HG03060 (cell line): ENCODE measurements at regions not wholly inside any gene's neighbourhood (a gene's known extent, or its start where the extent isn't known, plus 50 kb on each side); places are given as distances from the start of the nearest gene placed in this dataset.

ENCODE experiments used
- ATAC-seq: cut with Tn5 transposase; IDR thresholded peaks from one replicate; pipeline ENCODE4 v1.9.1; 2021; ENCODE audit warnings: low read depth, moderate number of reproducible peaks; ENCODE audit not compliant: unreplicated experiment

DNA sequence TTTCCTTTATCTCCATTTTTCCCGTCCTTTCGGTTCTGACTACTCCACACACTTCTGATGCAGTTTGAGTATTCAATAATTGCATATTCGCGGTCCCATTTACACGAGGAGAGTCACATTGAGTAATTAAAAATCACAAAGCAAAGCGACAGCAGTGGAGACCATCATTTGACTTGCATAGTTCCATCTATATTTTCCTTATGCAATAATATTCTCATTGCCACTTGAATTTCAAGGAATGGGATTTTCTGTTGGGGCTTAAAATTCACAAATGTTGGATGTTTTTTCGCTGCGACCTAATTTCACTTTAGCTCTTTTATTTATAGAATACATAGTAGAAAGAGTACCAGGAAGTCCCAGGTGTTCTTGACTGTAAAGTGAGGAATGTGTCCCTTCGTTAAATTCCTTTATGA, 186.8 kb downstream of the ZEB2 start:
- no peak for ATAC-seq

DNA sequence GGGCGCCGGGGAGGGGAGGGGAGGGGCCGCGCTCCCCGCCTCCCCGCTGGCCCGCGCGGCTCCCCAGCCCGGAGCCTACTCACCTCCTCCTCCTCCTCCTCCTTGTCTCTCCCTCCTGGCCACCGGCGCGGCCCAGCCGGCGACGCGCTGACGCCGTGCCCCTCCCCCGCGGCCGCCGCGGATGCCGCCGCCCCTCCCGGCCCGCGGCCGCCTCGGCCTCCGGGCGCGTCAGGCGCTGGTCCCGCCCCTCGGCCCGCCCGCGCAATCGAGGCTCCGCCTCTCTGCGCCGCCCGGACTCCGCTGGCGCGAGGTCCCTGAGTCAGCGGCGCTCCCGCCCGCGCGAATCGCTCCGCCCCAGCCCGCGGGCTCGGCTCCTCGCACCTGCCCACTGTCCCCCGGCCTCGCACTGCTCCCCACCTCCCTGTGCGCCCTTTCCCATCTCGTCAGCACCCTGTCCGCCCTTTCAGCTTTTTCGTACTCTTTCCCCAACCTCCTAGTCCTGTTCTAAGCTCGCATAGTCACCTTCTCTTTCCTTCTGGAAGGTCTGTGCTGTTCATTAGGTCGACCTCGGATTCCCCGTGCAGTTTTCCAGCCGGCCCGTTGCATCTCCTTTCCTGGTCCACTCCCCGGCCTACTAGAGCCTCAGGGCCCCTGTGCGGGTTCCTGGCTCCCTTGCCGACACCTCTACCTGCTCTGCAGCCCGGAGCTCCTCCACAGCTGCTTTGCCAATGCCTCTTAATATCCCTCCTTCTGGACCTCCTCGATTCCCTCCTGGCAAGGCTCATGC, 187.4 kb downstream of the ZEB2 start:
- peak; percentile 46 for ATAC-seq

DNA sequence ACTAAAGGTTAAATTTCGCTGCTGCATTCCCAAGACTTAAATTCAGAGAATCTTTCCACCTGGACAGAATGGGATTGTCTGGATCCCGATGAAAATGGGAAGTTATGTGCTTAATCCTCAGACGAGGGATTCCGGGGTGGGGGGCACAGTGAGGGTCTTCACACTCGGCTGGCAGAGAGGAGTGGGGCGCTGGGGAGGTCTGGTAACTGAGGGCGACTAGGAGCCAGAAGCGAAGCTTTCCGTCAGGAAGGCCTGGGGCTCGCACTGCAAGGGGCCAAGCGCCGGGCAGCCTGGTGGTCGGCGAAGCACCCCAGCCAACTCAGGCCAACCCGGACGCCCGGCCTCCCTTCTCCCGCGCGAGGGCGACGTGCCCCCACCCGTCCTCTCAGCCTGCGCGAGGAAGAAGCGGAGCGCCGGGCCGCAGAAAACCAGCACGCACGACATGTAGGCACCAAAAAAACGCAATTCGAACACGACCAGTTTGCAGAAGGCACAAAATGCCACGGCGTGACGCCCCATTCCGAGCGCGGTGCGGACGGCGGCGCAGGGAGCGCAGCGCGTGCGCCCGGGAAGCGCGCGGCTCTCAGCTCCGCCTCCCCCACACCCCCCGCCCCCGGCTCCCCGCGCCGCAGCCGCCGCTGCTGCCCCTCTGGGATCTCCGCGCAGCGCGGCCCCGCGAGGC, 188.1 kb downstream of the ZEB2 start:
- peak; percentile 32 for ATAC-seq

DNA sequence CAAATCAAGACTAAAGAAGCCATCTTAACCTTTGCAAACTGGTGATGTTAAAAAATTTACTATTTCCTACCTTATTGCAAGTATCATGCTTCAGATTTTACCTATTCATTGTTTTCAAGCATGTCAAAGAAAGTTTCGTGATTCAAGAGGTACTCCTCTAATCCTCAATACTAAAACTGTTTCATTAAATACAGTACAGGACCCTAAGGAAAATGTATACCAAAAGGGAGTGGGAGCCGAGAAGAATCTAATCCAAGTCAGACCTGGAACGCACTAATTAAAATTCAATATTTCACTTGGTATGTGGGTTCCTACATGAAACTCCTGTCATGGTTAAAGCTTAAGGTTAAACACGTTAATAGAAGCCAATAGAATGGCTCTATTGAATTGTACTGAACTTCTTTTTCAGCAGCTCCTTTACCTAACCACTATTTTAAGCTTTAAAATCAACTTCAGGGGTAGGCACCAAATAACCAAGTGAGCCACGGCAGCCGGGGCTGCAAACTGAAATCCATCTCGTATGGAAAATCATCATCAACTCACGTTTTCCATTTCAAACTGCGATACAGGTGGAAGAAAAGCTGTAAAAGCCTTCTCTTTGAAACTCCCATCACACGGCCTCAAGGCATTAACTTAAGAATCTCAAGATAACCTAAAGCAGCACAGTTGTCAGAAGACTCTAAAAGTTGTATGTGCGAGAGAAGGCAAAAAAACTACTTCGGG, 188.8 kb downstream of the ZEB2 start:
- ATAC-seq: no peak

GRCh38 chr2:144329472-144329871, 190.4 kb downstream of the ZEB2 start:
- ATAC-seq: no peak

DNA sequence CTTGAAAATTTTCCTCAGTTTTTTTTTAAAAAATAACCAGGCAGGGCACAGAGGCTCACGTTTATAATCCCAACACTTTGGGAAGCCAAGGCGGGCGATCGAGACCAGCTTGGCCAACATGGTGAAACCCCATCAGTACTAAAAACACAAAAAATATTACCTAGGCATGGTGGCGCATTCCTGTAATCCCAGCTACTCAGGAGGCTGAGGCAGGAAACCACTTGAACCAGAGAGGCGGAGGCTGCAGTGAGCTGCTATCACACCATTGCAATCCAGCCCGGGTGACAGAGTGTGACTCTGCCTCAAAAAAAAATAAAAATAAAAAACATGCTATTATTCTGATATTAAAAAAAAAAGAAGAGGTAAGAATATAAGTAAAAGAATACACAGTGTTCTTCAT, 191.0 kb downstream of the ZEB2 start:
- ATAC-seq: no peak

DNA sequence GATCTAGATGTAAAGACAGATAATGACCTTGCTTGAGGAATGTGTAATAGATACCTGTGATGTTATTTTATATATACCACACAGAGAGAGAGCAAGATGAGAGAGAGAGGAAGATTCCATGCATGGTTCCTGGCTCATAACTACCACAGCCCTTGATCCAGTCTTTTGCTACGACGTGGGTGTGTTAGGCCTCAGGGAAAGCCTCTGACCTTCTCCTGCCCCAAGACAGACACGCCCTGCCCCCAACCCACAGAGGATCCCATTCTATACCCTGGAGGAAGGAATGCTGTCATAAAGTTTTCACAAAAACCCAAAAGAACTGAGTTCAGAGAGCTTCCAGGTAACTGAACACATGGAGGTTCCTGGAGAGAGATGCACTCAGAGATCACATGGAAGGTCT, 193.1 kb downstream of the ZEB2 start:
- ATAC-seq: no peak

- ATAC-seq: no peak
These were observed 194.8 kb downstream of the ZEB2 start for GRCh38 chr2:144325086-144325485.

DNA sequence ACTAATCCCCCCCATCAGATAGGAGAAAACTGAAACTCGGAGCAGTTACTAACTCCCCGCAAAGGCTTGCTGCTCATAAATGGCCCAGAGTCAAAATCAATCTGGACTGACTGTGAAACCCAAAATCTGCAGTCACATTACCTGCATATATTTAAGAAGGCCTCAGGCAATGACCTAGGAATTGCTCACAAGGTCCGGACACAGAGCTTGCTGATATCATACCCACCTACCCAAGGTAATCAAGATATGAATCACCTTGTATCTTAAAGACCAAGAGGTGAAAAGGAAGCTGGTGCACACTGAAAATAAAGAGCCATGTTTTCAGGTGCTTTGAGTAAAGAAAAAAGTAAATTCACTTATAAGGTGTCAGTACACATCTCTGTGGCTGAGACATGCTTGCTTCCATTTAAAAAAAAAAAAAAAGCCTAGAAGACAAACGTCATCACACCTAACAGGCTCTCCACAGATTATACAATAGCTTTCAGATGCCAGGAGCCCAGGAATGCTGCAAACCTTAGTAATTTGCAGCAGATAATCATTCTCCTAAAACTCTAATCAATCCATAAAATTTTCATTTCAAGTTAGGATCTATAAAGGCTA, 195.4 kb downstream of the ZEB2 start:
- peak; percentile 28 for ATAC-seq

DNA sequence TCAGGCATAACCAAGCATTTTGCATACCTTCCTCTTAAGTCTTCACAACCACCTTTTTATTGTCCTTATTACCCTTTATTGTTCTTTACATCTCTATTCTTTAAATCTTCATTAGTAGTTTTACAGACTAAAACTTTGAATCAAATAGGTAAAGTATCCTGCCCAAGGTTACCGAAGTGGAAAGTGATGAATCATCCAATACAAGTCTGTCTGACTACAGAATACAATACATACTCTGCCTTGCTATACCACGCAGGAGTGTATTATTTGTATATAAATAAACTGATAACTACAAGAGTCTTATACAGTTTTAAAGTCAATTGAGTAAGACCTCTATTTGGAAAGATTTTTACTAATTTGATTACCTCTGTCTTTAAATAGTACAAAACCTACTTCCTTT, 196.0 kb downstream of the ZEB2 start:
- peak; percentile 35 for ATAC-seq

- no peak for ATAC-seq
These were observed 197.5 kb downstream of the ZEB2 start for GRCh38 chr2:144322379-144322778.

- no peak for ATAC-seq
These were observed 199.4 kb downstream of the ZEB2 start for GRCh38 chr2:144320491-144320890.

DNA sequence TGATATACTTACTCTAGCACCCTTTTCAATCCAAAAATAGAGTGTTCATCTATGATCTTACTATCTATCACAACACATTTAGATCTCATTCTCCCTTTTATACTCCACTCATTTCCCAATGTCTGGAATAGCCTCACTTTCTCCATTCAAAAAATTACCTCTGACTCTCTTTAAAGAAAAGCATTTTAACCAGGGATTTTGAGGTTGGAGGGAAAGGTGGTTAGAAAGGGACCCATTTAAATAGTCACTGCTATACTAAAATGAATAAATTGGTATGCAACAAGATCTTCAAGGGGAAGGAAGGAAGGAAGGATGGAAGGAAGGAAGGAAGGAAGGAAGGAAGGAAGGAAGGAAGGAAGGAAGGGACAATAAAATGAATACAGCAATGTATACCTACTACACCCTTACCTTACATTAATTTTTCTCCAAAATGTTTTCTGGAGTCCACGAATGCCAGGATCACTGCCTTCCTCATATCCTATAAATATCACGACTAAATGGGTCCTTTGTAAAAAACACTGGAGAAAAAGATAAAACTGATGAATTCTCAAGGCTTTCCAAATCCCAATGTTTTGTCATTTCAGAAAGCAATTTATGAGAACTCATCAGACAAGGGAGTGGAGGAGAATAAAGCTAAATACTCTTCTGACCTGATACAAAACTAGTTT, 202.7 kb downstream of the ZEB2 start:
- ATAC-seq: no peak

DNA sequence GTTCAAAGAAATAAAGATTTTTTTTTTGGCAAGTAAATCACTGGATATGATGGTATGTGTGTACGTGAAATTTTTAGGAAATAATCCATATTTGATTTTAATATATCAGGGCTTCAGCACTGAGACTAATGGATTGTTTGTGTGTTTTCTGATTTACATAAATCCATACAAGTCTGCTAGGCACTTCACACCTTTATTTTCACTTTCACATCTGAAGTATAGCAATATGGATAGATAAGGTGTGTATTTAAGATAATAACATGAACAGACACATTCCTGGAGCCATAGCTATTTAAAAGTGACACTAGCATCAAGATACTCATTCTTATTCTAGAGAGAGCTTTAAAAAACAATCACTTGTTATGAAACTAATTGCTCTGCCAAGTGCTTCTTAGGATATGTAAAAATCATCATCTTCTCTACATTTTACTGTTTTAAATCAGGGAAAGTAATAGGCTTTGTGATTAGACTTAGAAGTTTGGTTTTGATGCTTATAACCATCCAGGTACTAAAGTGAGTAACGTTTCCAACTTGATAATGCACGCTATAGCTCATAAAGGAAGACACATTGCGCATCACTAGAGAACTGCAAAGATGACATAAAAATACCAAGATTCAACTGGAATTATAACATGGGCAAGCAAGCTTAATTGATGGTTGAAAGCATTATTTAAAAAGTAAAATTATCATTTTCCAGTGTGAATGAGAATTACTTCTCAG, 208.9 kb downstream of the ZEB2 start:
- ATAC-seq: no peak

- ATAC-seq: no peak
These were observed 209.4 kb downstream of the ZEB2 start for GRCh38 chr2:144310484-144310883.

GRCh38 chr2:144307711-144308110, 212.2 kb downstream of the ZEB2 start:
- no peak for ATAC-seq

GRCh38 chr2:144304202-144304601, 215.7 kb downstream of the ZEB2 start:
- ATAC-seq: no peak

DNA sequence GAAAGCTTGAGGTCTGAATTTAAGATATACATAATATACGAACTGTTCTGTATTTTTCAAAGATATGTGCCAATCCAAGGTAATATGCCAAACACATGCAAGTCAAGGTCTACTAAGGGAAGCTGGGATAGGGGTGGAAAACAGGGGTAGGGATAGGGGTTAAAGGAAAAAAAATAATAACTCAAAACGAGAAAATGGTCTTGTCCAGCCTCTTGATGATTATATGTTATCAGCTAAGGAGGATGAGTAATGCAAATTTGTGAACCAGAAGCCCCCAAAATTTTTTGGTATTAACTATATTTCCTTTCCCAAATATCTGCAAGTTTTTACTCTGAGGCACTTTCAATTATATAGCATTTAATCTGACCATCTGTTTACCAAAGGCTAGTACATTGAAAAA, 219.3 kb downstream of the ZEB2 start:
- ATAC-seq: no peak

DNA sequence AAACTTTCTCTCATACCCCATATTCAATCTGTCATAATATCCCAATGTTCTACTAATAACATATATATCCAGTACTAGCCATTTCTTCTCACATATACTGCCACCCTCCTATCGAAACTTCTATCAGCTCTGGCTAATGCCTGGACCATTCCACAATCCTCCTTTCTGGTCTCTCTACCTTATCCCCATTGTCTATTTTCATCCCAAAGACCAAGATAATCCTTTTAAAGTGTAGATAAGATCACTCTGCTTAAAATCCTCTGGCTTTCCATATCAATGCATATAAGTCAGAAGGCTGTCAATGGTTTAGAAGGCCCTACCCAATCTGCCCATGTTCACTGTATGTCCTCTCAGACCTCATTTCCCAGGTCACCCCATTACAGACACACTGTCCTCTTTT, 229.6 kb downstream of the ZEB2 start:
- ATAC-seq: no peak

DNA sequence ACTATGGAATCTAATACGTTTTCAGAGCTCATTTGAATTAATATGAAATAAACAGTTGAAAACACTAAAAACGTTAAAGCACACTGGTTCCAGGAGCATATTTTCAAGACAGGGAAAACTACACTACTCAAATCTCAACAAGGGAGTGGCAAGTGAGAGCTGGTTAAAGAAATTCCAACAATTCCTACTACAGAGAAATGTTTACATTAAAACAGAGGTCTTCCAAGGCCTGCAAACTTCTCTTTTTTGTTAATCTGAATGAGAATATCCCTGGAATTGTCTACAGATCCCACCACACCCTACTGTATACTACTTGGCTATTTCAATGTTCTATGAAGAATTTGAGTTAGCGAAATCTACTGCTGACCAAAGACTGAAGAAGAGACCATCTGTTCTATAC, 231.5 kb downstream of the ZEB2 start:
- ATAC-seq: no peak
